ENCODE measurements at regions not wholly inside any gene's neighbourhood (a gene's known extent, or its start where the extent isn't known, plus 50 kb on each side); places are given as distances from the start of the nearest gene placed in this dataset.
"Not testable (repeated sequence)": the region's sequence is repeated elsewhere in the genome, so short reads cannot be mapped to it uniquely, and the experiment has no call there.

DNA sequence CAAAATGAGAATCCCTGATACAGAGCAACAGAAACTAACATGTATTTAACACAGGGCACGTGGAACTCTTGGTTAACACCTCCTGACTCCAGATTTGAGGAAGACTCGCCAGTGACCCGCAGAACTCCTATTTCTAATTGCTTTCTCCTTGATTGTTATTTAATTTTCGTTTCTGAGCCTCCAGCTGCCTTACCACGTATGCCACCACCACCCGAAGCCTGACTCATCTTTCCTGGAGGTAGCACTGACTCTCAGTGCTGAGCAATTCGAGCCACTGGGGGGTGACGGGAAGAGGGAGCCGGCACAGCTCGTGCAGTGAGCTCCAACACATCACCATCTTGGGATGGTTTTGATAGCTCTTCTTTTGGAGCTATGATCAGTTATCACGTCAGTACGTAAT, 273.9 kb upstream of the MGMT start:
- Histone ChIP-seq H3K4me1 (ENCODE audit: control insufficient read depth, insufficient read depth, low read length, poor library complexity, severe bottlenecking) (no peaks in the 10 kb centered on the region), H3K9me3 (ENCODE audit: control insufficient read depth, low read length) (no peaks in the 10 kb centered on the region), H3K36me3 (ENCODE audit: control insufficient read depth, insufficient read depth, low read length) (no peaks in the 10 kb centered on the region), H3K27ac (ENCODE audit: insufficient read depth, low read length, poor library complexity, severe bottlenecking) (no peak overlapping the region), H3K4me3 (ENCODE audit: insufficient read depth, low read depth, low read length, poor library complexity, severe bottlenecking) (no peak overlapping the region), H3K27me3 (replicated peaks; ENCODE audit: control insufficient read depth, insufficient read depth, low read length, poor library complexity, severe bottlenecking) (no peaks in the 10 kb centered on the region)
- DNase-seq: no peak

DNA sequence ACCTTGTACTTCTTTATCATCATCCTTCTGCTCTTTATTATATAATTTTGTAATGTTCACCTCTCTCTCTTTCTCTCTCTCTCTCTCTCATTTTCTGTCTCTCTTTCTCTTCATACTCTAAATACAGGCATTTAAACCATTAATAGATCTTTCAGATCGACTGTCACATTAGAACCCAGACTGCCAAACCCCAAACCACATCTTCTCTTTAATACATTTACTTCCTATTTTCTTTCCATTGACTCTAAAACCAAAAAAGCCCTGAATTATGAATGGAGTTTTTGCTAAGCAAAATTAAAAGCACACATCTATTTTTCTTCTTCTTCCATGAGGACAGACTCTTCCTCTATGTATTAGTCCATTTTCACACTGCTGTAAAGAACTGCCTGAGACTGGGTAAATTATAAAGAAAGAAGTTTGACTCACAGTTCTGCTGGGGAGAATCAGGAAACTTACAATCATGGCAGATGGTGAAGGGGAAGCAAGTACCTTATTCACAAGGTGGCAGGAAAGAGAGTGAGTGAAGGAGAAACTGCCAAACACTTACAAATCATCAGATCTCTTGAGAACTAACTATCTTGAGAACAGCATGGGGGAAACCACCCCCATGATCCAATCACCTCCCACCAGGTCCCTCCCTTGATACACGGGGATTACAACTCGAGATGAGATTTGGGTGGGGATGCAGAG, 272.7 kb upstream of the MGMT start:
- DNase-seq: no peak
- H3K4me3 ChIP-seq (ENCODE audit: insufficient read depth, low read depth, low read length, poor library complexity, severe bottlenecking): no peak overlapping the region
- no peaks in the 10 kb centered on the region for H3K27me3 ChIP-seq (replicated peaks; ENCODE audit: control insufficient read depth, insufficient read depth, low read length, poor library complexity, severe bottlenecking)
- H3K36me3 ChIP-seq (ENCODE audit: control insufficient read depth, insufficient read depth, low read length): no peaks in the 10 kb centered on the region
- H3K27ac ChIP-seq (ENCODE audit: insufficient read depth, low read length, poor library complexity, severe bottlenecking): no peak overlapping the region
- no peaks in the 10 kb centered on the region for H3K9me3 ChIP-seq (ENCODE audit: control insufficient read depth, low read length)
- no peaks in the 10 kb centered on the region for H3K4me1 ChIP-seq (ENCODE audit: control insufficient read depth, insufficient read depth, low read length, poor library complexity, severe bottlenecking)

DNA sequence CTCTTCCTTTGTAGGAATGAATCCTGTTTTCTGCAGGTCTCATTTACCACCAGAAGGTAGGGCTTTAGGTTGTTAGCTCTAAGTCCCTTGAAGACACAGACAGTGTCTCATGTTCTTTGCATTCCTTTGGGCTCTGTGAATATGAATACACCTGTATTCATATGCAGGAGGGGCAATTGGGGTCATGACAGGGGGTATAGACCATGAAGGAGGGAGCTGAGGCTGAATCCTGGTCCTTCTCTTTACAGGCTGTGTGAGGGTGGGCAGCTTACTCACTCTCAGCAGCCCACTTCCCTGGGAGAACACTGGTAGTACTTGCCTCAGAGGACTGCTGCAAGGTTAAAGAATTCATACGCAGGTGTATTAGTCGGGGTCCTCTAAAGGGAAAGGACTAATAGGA, 267.2 kb upstream of the MGMT start:
- Histone ChIP-seq H3K27me3 (replicated peaks; ENCODE audit: control insufficient read depth, insufficient read depth, low read length, poor library complexity, severe bottlenecking) (no peaks in the 10 kb centered on the region), H3K9me3 (ENCODE audit: control insufficient read depth, low read length) (no peaks in the 10 kb centered on the region), H3K4me3 (ENCODE audit: insufficient read depth, low read depth, low read length, poor library complexity, severe bottlenecking) (no peak overlapping the region), H3K36me3 (ENCODE audit: control insufficient read depth, insufficient read depth, low read length) (no peaks in the 10 kb centered on the region), H3K27ac (ENCODE audit: insufficient read depth, low read length, poor library complexity, severe bottlenecking) (no peak overlapping the region), H3K4me1 (ENCODE audit: control insufficient read depth, insufficient read depth, low read length, poor library complexity, severe bottlenecking) (no peaks in the 10 kb centered on the region)
- DNase-seq: no peak

DNA sequence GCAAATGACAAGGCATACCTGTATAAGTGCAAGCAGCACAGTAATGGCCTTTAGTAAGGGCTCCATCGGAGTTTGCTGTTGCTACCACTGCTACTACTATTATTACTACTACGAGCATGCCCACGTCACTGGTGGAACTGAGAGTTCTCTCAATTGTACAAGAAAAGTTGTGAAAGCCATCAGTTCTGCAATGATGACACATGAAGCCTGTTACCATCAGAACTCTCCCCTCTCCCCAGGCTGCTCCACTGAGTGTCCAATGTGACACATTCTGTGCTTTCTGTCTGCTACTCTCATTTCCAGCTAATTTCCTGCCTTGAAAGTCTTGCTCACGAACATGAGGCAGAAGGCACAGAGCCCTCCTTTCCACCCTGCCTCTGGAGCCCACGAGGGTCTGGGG, 263.2 kb upstream of the MGMT start:
- H3K9me3 ChIP-seq (ENCODE audit: control insufficient read depth, low read length): no peaks in the 10 kb centered on the region
- H3K27ac ChIP-seq (ENCODE audit: insufficient read depth, low read length, poor library complexity, severe bottlenecking): no peak overlapping the region
- no peaks in the 10 kb centered on the region for H3K27me3 ChIP-seq (replicated peaks; ENCODE audit: control insufficient read depth, insufficient read depth, low read length, poor library complexity, severe bottlenecking)
- H3K4me3 ChIP-seq (ENCODE audit: insufficient read depth, low read depth, low read length, poor library complexity, severe bottlenecking): no peak overlapping the region
- no peaks in the 10 kb centered on the region for H3K36me3 ChIP-seq (ENCODE audit: control insufficient read depth, insufficient read depth, low read length)
- no peaks in the 10 kb centered on the region for H3K4me1 ChIP-seq (ENCODE audit: control insufficient read depth, insufficient read depth, low read length, poor library complexity, severe bottlenecking)
- DNase-seq: no peak

DNA sequence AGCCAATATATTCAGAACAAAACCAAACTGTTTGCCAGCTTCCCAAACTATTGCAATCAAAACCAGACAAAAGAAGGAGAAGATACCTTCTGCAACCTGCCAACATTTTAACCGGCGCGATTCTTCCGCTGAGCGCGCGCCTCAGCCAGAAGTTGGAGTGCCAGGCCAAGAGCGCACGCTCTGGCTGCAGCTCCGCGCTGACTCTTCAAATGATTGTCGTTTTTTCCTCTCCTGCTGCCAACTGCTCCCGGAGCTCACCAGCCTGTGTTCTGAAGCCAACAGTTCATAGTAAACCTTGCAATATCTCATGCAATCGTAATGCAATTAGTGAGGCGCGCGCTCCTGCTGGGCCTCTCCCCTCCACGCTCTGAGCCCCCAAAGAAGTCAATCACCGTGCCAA, 259.7 kb upstream of the MGMT start:
- DNase-seq: no peak
- Histone ChIP-seq H3K27ac (ENCODE audit: insufficient read depth, low read length, poor library complexity, severe bottlenecking) (no peak overlapping the region), H3K9me3 (ENCODE audit: control insufficient read depth, low read length) (no peaks in the 10 kb centered on the region)

DNA sequence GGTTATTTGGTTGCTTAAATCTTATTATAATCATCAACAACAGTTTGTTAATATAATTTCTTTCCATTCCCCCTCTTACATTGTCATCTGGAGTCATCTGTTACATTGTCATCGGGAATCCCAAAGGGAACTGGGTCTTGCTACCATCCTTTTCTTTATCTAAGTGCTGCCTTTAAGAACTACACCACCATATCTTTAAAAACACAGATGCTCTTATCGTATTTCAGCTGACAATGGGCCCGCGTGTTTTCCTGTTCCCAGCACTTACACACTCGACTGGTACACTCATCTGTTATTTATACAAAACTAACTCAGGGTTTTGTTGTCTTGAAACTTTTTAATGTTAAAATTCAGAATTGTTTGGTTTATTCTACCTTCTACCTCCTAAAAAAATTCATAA, 256.2 kb upstream of the MGMT start:
- DNase-seq: no peak
- Histone ChIP-seq H3K4me1 (ENCODE audit: control insufficient read depth, insufficient read depth, low read length, poor library complexity, severe bottlenecking) (no peaks in the 10 kb centered on the region), H3K36me3 (ENCODE audit: control insufficient read depth, insufficient read depth, low read length) (no peaks in the 10 kb centered on the region), H3K27ac (ENCODE audit: insufficient read depth, low read length, poor library complexity, severe bottlenecking) (no peak overlapping the region), H3K4me3 (ENCODE audit: insufficient read depth, low read depth, low read length, poor library complexity, severe bottlenecking) (no peak overlapping the region), H3K9me3 (ENCODE audit: control insufficient read depth, low read length) (no peaks in the 10 kb centered on the region), H3K27me3 (replicated peaks; ENCODE audit: control insufficient read depth, insufficient read depth, low read length, poor library complexity, severe bottlenecking) (no peaks in the 10 kb centered on the region)

More for the DNA sequence above, 259.7 kb upstream of the MGMT start:
- H3K4me1 ChIP-seq (ENCODE audit: control insufficient read depth, insufficient read depth, low read length, poor library complexity, severe bottlenecking): no peaks in the 10 kb centered on the region
- H3K27me3 ChIP-seq (replicated peaks; ENCODE audit: control insufficient read depth, insufficient read depth, low read length, poor library complexity, severe bottlenecking): no peaks in the 10 kb centered on the region
- no peaks in the 10 kb centered on the region for H3K36me3 ChIP-seq (ENCODE audit: control insufficient read depth, insufficient read depth, low read length)
- no peak overlapping the region for H3K4me3 ChIP-seq (ENCODE audit: insufficient read depth, low read depth, low read length, poor library complexity, severe bottlenecking)

GRCh38 chr10:129213256-129213655, 253.8 kb upstream of the MGMT start:
- no peak for DNase-seq
- Histone ChIP-seq H3K9me3 (ENCODE audit: control insufficient read depth, low read length) (no peaks in the 10 kb centered on the region), H3K4me3 (ENCODE audit: insufficient read depth, low read depth, low read length, poor library complexity, severe bottlenecking) (no peak overlapping the region)

GRCh38 chr10:129213996-129214395, 253.0 kb upstream of the MGMT start:
- H3K36me3 ChIP-seq (ENCODE audit: control insufficient read depth, insufficient read depth, low read length); H3K9me3 ChIP-seq (ENCODE audit: control insufficient read depth, low read length); DNase-seq: not testable (repeated sequence)

More at GRCh38 chr10:129213256-129213655, 253.8 kb upstream of the MGMT start:
- no peaks in the 10 kb centered on the region for H3K36me3 ChIP-seq (ENCODE audit: control insufficient read depth, insufficient read depth, low read length)
- H3K27me3 ChIP-seq (replicated peaks; ENCODE audit: control insufficient read depth, insufficient read depth, low read length, poor library complexity, severe bottlenecking): no peaks in the 10 kb centered on the region
- H3K4me1 ChIP-seq (ENCODE audit: control insufficient read depth, insufficient read depth, low read length, poor library complexity, severe bottlenecking): no peaks in the 10 kb centered on the region
- no peak overlapping the region for H3K27ac ChIP-seq (ENCODE audit: insufficient read depth, low read length, poor library complexity, severe bottlenecking)

DNA sequence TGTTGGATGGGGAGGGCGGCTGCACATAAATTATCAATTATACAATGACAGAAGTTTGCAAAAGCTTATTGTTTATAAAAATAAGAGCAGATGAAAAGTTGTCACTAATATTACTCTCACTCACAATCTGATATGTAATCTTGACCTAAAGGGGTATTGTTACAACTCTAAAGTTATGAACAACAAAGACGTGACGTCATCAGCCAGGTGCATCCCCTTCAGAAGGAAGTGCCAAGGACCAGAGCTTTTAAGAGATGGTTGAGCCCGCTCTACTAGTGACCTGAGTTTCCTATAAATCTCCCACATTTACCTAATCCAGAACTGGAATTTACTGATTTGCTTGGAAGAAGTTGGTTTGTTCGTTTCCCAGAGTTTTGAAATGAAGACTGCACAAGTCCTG, 247.7 kb upstream of the MGMT start:
- no peaks in the 10 kb centered on the region for H3K27me3 ChIP-seq (replicated peaks; ENCODE audit: control insufficient read depth, insufficient read depth, low read length, poor library complexity, severe bottlenecking)
- no peaks in the 10 kb centered on the region for H3K36me3 ChIP-seq (ENCODE audit: control insufficient read depth, insufficient read depth, low read length)
- no peak overlapping the region for H3K4me3 ChIP-seq (ENCODE audit: insufficient read depth, low read depth, low read length, poor library complexity, severe bottlenecking)
- DNase-seq: no peak
- no peaks in the 10 kb centered on the region for H3K4me1 ChIP-seq (ENCODE audit: control insufficient read depth, insufficient read depth, low read length, poor library complexity, severe bottlenecking)
- H3K27ac ChIP-seq (ENCODE audit: insufficient read depth, low read length, poor library complexity, severe bottlenecking): no peak overlapping the region
- H3K9me3 ChIP-seq (ENCODE audit: control insufficient read depth, low read length): no peaks in the 10 kb centered on the region

More at GRCh38 chr10:129213996-129214395, 253.0 kb upstream of the MGMT start:
- not testable (repeated sequence) for H3K27ac ChIP-seq (ENCODE audit: insufficient read depth, low read length, poor library complexity, severe bottlenecking); H3K4me3 ChIP-seq (ENCODE audit: insufficient read depth, low read depth, low read length, poor library complexity, severe bottlenecking); H3K4me1 ChIP-seq (ENCODE audit: control insufficient read depth, insufficient read depth, low read length, poor library complexity, severe bottlenecking); H3K27me3 ChIP-seq (replicated peaks; ENCODE audit: control insufficient read depth, insufficient read depth, low read length, poor library complexity, severe bottlenecking)

DNA sequence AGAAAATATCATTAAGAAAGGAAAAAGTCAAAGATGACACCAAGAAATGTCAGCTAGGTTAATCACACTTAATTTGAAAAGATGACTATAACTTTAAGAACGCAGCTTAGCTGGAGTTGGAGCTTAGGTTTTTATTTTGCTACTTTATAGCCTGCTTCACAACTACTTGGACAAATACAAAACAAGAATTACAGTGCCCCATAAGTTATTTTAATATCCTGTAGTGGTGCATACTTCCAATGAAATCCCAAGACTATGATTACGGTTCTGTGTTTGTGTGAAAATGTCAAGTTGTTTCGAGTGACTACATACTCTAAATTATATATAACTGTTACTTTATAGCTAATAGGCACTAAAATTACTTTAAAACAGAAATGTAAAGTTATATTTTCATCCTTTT, 244.6 kb upstream of the MGMT start:
- Histone ChIP-seq H3K4me1 (ENCODE audit: control insufficient read depth, insufficient read depth, low read length, poor library complexity, severe bottlenecking) (no peaks in the 10 kb centered on the region), H3K27ac (ENCODE audit: insufficient read depth, low read length, poor library complexity, severe bottlenecking) (no peak overlapping the region), H3K27me3 (replicated peaks; ENCODE audit: control insufficient read depth, insufficient read depth, low read length, poor library complexity, severe bottlenecking) (no peaks in the 10 kb centered on the region), H3K36me3 (ENCODE audit: control insufficient read depth, insufficient read depth, low read length) (no peaks in the 10 kb centered on the region), H3K4me3 (ENCODE audit: insufficient read depth, low read depth, low read length, poor library complexity, severe bottlenecking) (no peak overlapping the region), H3K9me3 (ENCODE audit: control insufficient read depth, low read length) (no peaks in the 10 kb centered on the region)
- DNase-seq: no peak
